Peyer's patch (tissue), 4 donors: ENCODE measurements at regions not wholly inside any gene's neighbourhood (a gene's known extent, or its start where the extent isn't known, plus 50 kb on each side); places are given as distances from the start of the nearest gene placed in this dataset.
A peak's percentile ranks its signal among the peaks of the same experiment; 100 is the strongest.

ENCODE experiments used
- CTCF ChIP-seq, 6 experiments: fragments of 450-650 bp in 4 of 6; fragments of 200-600 bp in 2 of 6; sonication (generic) in 1 of 6; IDR thresholded peaks; one replicate each; pipeline ENCODE4 v1.5.1; 2017 to 2019; ENCODE audit warnings: antibody characterized with exemption in 6 of 6, mild to moderate bottlenecking in 3 of 6, moderate library complexity in 1 of 6
- POLR2A ChIP-seq, 2 donors: fragments of 450-650 bp; IDR thresholded peaks; one replicate each; pipeline ENCODE4 v1.5.1; 2017; ENCODE audit warnings: antibody characterized with exemption in 2 of 2, mild to moderate bottlenecking in 2 of 2, moderate library complexity in 2 of 2

GRCh38 chr11:103601225-103601846 is 435.1 kb upstream of the DDI1 start:
- TF ChIP-seq CTCF (IDR thresholded peaks at IDR 0.05) (peak; percentile 28 to 74 (median 62)), POLR2A (IDR thresholded peaks at IDR 0.05) (no peak)
